Esophagus squamous epithelium (tissue), 5 donors: ENCODE measurements at regions not wholly inside any gene's neighbourhood (a gene's known extent, or its start where the extent isn't known, plus 50 kb on each side); places are given as distances from the start of the nearest gene placed in this dataset.

Experiments
- DNase-seq: peaks from one replicate; lab custom pipeline; 2025; lab: John Stamatoyannopoulos, UW
- H3K27ac ChIP-seq, 4 donors: fragments of 200-600 bp; sonication (generic); one replicate each; pipeline ENCODE4 v1.5.1; 2016 to 2019; ENCODE audit warnings: mild to moderate bottlenecking in 1 of 4
- H3K27me3 ChIP-seq, 4 donors: fragments of 200-600 bp; sonication (generic); 1 replicate in 3 of 4; 2 replicates in 1 of 4; pipeline versions ENCODE4 v1.5.1 to v1.6.0; 2017 to 2021; ENCODE audit warnings: antibody characterized with exemption in 1 of 4
- H3K36me3 ChIP-seq, 3 donors: fragments of 200-600 bp; sonication (generic); one replicate each; pipeline ENCODE4 v1.5.1; 2016 to 2019
- H3K4me1 ChIP-seq, 3 donors: fragments of 200-600 bp; sonication (generic); one replicate each; pipeline ENCODE4 v1.5.1; 2017 to 2019
- H3K4me3 ChIP-seq, 4 donors: fragments of 200-600 bp; sonication (generic); 1 replicate in 3 of 4; 2 replicates in 1 of 4; pipeline ENCODE4 v1.5.1; 2016 to 2019; ENCODE audit warnings: mild to moderate bottlenecking in 2 of 4, moderate library complexity in 1 of 4
- H3K9me3 ChIP-seq, 3 donors: fragments of 200-600 bp; sonication (generic); one replicate each; pipeline ENCODE4 v1.5.1; 2016 to 2019
- POLR2A ChIP-seq, 4 donors: fragments of 450-650 bp; IDR thresholded peaks; one replicate each; pipeline ENCODE4 v1.6.1; 2017; ENCODE audit warnings: antibody characterized with exemption in 4 of 4, mild to moderate bottlenecking in 4 of 4, moderate library complexity in 3 of 4
- WGBS, 2 donors: methylation state at CpG; one replicate each; pipeline ENCODE4 v1.1.5; 2018; 5-methylcytosine and 5-hydroxymethylcytosine counted together
- intact Hi-C: fragments of 100-400 bp; cut with DNase I; formaldehyde crosslinking; loops from one replicate; pipeline ENCODE4 v1.15.0; 2022
- TF ChIP-seq, protein P1 (sequence below), 6 experiments: fragments of 450-650 bp in 4 of 6; fragments of 200-600 bp in 2 of 6; sonication (generic) in 2 of 6; IDR thresholded peaks; one replicate each; pipeline ENCODE4 v1.5.1; 2016 to 2019; ENCODE audit warnings: antibody characterized with exemption in 6 of 6, mild to moderate bottlenecking in 4 of 6, moderate library complexity in 4 of 6
- donor health status: DM: yes; HTN: yes; CAD: no.

DNA sequence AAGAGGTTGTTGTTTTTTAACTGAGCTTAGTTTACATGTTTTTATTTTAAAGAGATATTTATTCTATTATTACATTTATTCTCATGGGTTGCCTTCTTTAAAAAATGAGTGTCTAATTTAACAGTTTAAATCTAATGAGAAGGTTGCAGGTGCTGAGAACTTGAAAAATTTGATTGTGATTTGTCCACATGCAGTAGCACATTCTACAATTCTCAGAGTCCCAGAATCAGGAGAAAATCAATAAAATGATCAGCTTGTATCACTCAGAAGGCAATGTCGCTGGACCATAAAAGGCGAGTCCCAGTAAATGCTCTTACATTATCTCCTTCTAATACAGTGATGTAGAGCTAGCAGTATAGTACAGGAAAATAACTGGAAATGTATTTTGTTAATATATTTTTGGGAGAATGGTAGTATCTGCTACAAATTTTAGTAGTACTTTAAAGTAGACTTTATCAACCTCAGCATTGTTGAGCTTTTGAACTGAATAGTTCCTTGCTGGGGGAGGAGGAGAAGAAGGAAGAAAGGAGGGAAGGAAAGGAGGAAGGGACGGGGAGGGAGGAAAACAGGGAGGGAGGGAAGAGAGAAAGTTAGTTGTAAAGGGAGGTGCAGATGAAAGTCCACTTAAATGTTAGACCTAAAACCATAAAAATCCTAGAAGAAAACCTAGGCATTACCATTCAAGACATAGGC, 458.0 kb downstream of the DOK5 start:
- DNase-seq, result no peak
- WGBS, 2 donors, result 84% methylated on average over 3 of the region's 3 CpGs
- no peaks in the 10 kb centered on the region for H3K27me3 ChIP-seq
- H3K4me1 ChIP-seq, result no peaks in the 10 kb centered on the region
- no peak overlapping the region for H3K27ac ChIP-seq
- no peak overlapping the region for H3K4me3 ChIP-seq
- H3K9me3 ChIP-seq, result no peaks in the 10 kb centered on the region
- no peaks in the 10 kb centered on the region for H3K36me3 ChIP-seq
- TF ChIP-seq, protein P1, sequence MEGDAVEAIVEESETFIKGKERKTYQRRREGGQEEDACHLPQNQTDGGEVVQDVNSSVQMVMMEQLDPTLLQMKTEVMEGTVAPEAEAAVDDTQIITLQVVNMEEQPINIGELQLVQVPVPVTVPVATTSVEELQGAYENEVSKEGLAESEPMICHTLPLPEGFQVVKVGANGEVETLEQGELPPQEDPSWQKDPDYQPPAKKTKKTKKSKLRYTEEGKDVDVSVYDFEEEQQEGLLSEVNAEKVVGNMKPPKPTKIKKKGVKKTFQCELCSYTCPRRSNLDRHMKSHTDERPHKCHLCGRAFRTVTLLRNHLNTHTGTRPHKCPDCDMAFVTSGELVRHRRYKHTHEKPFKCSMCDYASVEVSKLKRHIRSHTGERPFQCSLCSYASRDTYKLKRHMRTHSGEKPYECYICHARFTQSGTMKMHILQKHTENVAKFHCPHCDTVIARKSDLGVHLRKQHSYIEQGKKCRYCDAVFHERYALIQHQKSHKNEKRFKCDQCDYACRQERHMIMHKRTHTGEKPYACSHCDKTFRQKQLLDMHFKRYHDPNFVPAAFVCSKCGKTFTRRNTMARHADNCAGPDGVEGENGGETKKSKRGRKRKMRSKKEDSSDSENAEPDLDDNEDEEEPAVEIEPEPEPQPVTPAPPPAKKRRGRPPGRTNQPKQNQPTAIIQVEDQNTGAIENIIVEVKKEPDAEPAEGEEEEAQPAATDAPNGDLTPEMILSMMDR (IDR thresholded peaks at IDR 0.05), result no peak
- TF ChIP-seq POLR2A (IDR thresholded peaks at IDR 0.05), result no peak
- intact Hi-C loops, result no loop called here

DNA sequence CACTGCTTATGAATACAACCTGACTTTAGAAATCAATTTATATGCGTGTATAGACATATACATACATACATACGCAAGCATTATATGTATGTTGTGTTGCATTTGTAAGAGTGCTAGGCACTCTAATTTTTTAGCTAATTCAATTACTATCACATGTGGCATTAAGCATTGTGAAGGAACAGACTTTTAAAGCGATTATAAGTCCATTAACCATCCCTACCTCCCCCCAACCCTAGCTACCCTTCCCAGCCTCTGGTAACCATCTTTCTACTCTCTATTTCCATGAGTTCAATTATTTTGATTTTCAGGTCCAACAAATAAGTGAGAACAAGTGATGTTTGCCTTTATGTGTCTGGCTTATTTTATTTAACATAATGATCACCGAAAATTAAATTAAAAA, 453.8 kb downstream of the DOK5 start:
- no peaks in the 10 kb centered on the region for H3K9me3 ChIP-seq
- 62 to 73% methylated on average over 4 of the region's 4 CpGs for WGBS, 2 donors
- H3K36me3 ChIP-seq, result no peaks in the 10 kb centered on the region
- intact Hi-C loops, result no loop called here
- H3K4me1 ChIP-seq, result no peaks in the 10 kb centered on the region
- DNase-seq, result no peak
- H3K27ac ChIP-seq, result no peak overlapping the region
- TF ChIP-seq, protein P1 (IDR thresholded peaks at IDR 0.05), result no peak
- TF ChIP-seq POLR2A (IDR thresholded peaks at IDR 0.05), result no peak
- H3K27me3 ChIP-seq, result no peaks in the 10 kb centered on the region
- no peak overlapping the region for H3K4me3 ChIP-seq

DNA sequence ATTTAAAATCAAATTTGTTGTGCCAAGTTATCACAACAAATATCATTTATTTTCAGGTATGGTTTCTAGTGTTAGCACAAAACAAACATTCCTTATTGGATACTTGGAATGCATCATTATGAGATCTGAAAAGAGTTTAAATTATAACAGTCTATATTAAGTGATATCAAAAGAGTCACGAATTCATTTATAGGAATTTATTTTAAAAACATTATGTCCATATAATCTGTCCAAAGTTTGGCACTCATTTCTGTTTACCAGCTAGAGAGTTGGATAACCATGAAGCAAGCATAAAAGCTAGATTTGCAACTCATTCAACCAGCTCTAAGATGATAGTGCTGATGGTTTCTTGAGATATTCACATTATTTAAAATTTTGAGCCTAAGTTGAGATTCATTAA, 453.2 kb downstream of the DOK5 start:
- H3K4me3 ChIP-seq, result no peak overlapping the region

DNA sequence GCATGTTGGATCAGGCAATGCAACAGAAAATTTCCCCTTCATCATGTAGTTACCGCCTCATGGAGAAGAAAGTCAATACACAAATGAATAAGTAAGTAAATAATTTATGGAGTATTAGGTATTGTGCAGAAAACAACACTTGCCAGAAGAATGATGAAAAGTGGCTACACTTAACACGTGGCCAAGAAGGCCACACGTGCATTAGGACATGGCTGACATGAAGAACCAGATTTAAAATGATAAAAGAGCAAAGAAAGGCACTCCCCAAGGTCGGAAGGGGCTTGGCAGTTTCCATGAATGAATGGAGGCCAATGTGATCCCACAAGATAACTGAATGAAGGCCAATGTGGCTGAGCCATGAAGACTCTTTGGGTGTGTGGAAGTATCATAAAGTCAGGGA, 447.2 kb downstream of the DOK5 start:
- Histone ChIP-seq H3K4me1 (no peaks in the 10 kb centered on the region), H3K4me3 (no peak overlapping the region), H3K27ac (no peak overlapping the region), H3K36me3 (no peaks in the 10 kb centered on the region), H3K9me3 (no peaks in the 10 kb centered on the region), H3K27me3 (no peaks in the 10 kb centered on the region)
- no peak for TF ChIP-seq POLR2A (IDR thresholded peaks at IDR 0.05)
- TF ChIP-seq, protein P1 (IDR thresholded peaks at IDR 0.05), result no peak
- WGBS, 2 donors, result 28 to 47% methylated on average over 4 of the region's 4 CpGs
- intact Hi-C loops, result no loop called here
- DNase-seq, result no peak

More for the DNA sequence above, 453.2 kb downstream of the DOK5 start:
- Histone ChIP-seq H3K27ac (no peak overlapping the region), H3K9me3 (no peaks in the 10 kb centered on the region), H3K4me1 (no peaks in the 10 kb centered on the region), H3K36me3 (no peaks in the 10 kb centered on the region), H3K27me3 (no peaks in the 10 kb centered on the region)
- no peak for DNase-seq
- TF ChIP-seq, protein P1 (IDR thresholded peaks at IDR 0.05), result no peak
- no peak for TF ChIP-seq POLR2A (IDR thresholded peaks at IDR 0.05)
- intact Hi-C loops, result no loop called here
- 50 to 74% methylated on average over 1 of the region's 1 CpG for WGBS, 2 donors

DNA sequence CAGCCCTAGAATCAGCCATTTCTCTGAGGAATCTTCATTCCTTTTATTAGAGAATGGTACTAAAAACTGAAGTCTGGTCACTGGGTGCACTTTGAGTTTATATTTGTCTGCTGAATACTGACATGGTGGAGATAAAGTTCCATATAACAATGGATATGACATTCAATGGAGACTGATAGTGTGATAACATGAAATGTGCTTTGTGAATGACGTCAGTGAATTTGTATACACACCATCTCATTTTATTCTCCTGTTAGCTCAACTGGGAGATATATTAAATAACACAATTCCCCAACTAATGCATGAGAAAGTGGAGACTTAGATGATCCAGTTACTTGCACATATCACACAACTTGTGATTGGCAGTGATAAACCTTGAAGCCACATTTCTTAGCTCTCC, 446.7 kb downstream of the DOK5 start:
- DNase-seq, result no peak
- Histone ChIP-seq H3K27ac (no peak overlapping the region), H3K4me1 (no peaks in the 10 kb centered on the region), H3K4me3 (no peak overlapping the region), H3K9me3 (no peaks in the 10 kb centered on the region), H3K27me3 (no peaks in the 10 kb centered on the region), H3K36me3 (no peaks in the 10 kb centered on the region)
- WGBS, 2 donors, result 43 to 70% methylated on average over 1 of the region's 1 CpG
- intact Hi-C loops, result no loop called here
- TF ChIP-seq POLR2A (IDR thresholded peaks at IDR 0.05), result no peak
- TF ChIP-seq, protein P1 (IDR thresholded peaks at IDR 0.05), result no peak
